ENCODE measurements at regions not wholly inside any gene's neighbourhood (a gene's known extent, or its start where the extent isn't known, plus 50 kb on each side); places are given as distances from the start of the nearest gene placed in this dataset.

- Histone ChIP-seq H3K9me3 (no peaks in the 10 kb centered on the region), H3K4me3 (no peak overlapping the region), H3K27me3 (ENCODE audit: insufficient read depth in 3 of 3, low read length in 2 of 3) (no peaks in the 10 kb centered on the region), H3K27ac (no peak overlapping the region), H3K4me1 (no peaks in the 10 kb centered on the region), H3K36me3 (ENCODE audit: insufficient read depth in 1 of 2, low read depth in 1 of 2) (no peaks in the 10 kb centered on the region)
- WGBS, 3 donors = 87 to 94% (median 93%) methylated on average over 10 of the region's 10 CpGs
- intact Hi-C loops (cut with DNase I) = no loop called here
- ATAC-seq (no peak), DNase-seq (no peak)
- TF ChIP-seq CTCF (IDR thresholded peaks at IDR 0.05) = no peak
These were observed 85.8 kb upstream of the NAMPT start for GRCh38 chr7:106370542-106370941.

- TF ChIP-seq CTCF (IDR thresholded peaks at IDR 0.05) = no peak
- no peak overlapping the region for H3K27ac ChIP-seq
- intact Hi-C loops (cut with DNase I) = no loop called here
- H3K4me3 ChIP-seq = no peak overlapping the region
- H3K4me1 ChIP-seq = no peaks in the 10 kb centered on the region
- 88 to 91% (median 89%) methylated on average over 2 of the region's 2 CpGs for WGBS, 3 donors
- H3K9me3 ChIP-seq = no peaks in the 10 kb centered on the region
- H3K27me3 ChIP-seq (ENCODE audit: insufficient read depth in 3 of 3, low read length in 2 of 3) = peaks cover 0 to 2% (median 0%) of the 10 kb centered on the region in 3 donors
- ATAC-seq (no peak), DNase-seq (no peak)
- no peaks in the 10 kb centered on the region for H3K36me3 ChIP-seq (ENCODE audit: insufficient read depth in 1 of 2, low read depth in 1 of 2)
These were observed 85.0 kb upstream of the NAMPT start for GRCh38 chr7:106369816-106370215.

GRCh38 chr7:106369352-106369751 is 84.6 kb upstream of the NAMPT start:
- Histone ChIP-seq H3K27ac (no peak overlapping the region), H3K4me1 (no peaks in the 10 kb centered on the region), H3K36me3 (ENCODE audit: insufficient read depth in 1 of 2, low read depth in 1 of 2) (no peaks in the 10 kb centered on the region), H3K27me3 (ENCODE audit: insufficient read depth in 3 of 3, low read length in 2 of 3) (peaks cover 0 to 2% (median 0%) of the 10 kb centered on the region in 3 donors), H3K9me3 (no peaks in the 10 kb centered on the region), H3K4me3 (no peak overlapping the region)
- no peak for DNase-seq
- no peak for ATAC-seq
- 48 to 60% (median 59%) methylated on average over 3 of the region's 3 CpGs for WGBS, 3 donors
- TF ChIP-seq CTCF (IDR thresholded peaks at IDR 0.05) = no peak
- intact Hi-C loops (cut with DNase I) = no loop called here

GRCh38 chr7:106367664-106368063 is 82.9 kb upstream of the NAMPT start:
- TF ChIP-seq CTCF (IDR thresholded peaks at IDR 0.05) = no peak
- Histone ChIP-seq H3K27me3 (ENCODE audit: insufficient read depth in 3 of 3, low read length in 2 of 3) (peaks cover 0 to 2% (median 0%) of the 10 kb centered on the region in 3 donors), H3K27ac (no peak overlapping the region), H3K9me3 (no peaks in the 10 kb centered on the region), H3K4me3 (no peak overlapping the region), H3K4me1 (no peaks in the 10 kb centered on the region), H3K36me3 (ENCODE audit: insufficient read depth in 1 of 2, low read depth in 1 of 2) (no peaks in the 10 kb centered on the region)
- no peak for ATAC-seq
- no peak for DNase-seq
- WGBS, 3 donors = 89 to 94% (median 90%) methylated on average over 3 of the region's 3 CpGs
- intact Hi-C loops (cut with DNase I) = no loop called here

- no peak for DNase-seq
- ATAC-seq = no peak
- Histone ChIP-seq H3K9me3 (no peaks in the 10 kb centered on the region), H3K36me3 (ENCODE audit: insufficient read depth in 1 of 2, low read depth in 1 of 2) (no peaks in the 10 kb centered on the region), H3K4me3 (no peak overlapping the region), H3K27me3 (ENCODE audit: insufficient read depth in 3 of 3, low read length in 2 of 3) (peaks cover 0 to 2% (median 0%) of the 10 kb centered on the region in 3 donors), H3K4me1 (no peaks in the 10 kb centered on the region), H3K27ac (no peak overlapping the region)
- no peak for TF ChIP-seq CTCF (IDR thresholded peaks at IDR 0.05)
- intact Hi-C loops (cut with DNase I) = no loop called here
- WGBS, 3 donors = 34 to 51% (median 49%) methylated on average over 3 of the region's 3 CpGs
These were observed 82.2 kb upstream of the NAMPT start for GRCh38 chr7:106367018-106367420.
